DND-41 (cell line): ENCODE measurements at regions not wholly inside any gene's neighbourhood (a gene's known extent, or its start where the extent isn't known, plus 50 kb on each side); places are given as distances from the start of the nearest gene placed in this dataset.

Experiments
- EZH2 ChIP-seq: IDR thresholded peaks from 3 replicates; pipeline ENCODE4 v1.6.1; 2012; ENCODE audit warnings: borderline replicate concordance, low read depth, mild to moderate bottlenecking, moderate library complexity, low read length, inconsistent platforms; ENCODE audit not compliant: severe bottlenecking
- TF ChIP-seq, protein P1 (sequence below): IDR thresholded peaks from 2 replicates; pipeline ENCODE4 v1.5.1; 2012; ENCODE audit warnings: borderline replicate concordance, low read length, moderate library complexity, mild to moderate bottlenecking; ENCODE audit not compliant: poor library complexity, severe bottlenecking; ENCODE audit errors: extremely low read depth

DNA sequence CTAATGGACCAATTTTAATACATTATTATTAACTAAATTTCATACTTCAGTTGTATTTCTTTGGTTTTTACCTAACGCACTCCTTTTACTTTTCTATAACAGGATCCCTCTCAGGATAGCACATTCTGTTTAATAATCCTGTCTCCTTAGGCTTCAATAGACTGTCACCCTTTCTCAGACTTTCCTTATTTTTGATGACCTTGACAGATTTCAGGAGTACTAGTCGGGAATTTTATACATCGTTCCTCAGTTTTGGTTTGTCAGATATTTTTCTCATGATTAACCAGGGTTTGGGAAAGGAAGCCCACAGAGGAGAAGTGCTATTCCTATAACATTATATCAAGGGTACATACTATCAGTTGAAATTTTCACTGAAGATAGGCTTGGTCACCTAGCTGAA is 768.0 kb upstream of the GJE1 start:
- TF ChIP-seq, protein P1, sequence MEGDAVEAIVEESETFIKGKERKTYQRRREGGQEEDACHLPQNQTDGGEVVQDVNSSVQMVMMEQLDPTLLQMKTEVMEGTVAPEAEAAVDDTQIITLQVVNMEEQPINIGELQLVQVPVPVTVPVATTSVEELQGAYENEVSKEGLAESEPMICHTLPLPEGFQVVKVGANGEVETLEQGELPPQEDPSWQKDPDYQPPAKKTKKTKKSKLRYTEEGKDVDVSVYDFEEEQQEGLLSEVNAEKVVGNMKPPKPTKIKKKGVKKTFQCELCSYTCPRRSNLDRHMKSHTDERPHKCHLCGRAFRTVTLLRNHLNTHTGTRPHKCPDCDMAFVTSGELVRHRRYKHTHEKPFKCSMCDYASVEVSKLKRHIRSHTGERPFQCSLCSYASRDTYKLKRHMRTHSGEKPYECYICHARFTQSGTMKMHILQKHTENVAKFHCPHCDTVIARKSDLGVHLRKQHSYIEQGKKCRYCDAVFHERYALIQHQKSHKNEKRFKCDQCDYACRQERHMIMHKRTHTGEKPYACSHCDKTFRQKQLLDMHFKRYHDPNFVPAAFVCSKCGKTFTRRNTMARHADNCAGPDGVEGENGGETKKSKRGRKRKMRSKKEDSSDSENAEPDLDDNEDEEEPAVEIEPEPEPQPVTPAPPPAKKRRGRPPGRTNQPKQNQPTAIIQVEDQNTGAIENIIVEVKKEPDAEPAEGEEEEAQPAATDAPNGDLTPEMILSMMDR: no peak
- no peak for TF ChIP-seq EZH2
